ENCODE measurements at regions not wholly inside any gene's neighbourhood (a gene's known extent, or its start where the extent isn't known, plus 50 kb on each side); places are given as distances from the start of the nearest gene placed in this dataset.

- ChIA-PET POLR2A (ENCODE audit: low non-redundant PET) (no interaction called here), CTCF (no interaction called here)
- H3K27me3 ChIP-seq (replicated peaks; ENCODE audit: insufficient read depth, low read depth, low read length, poor library complexity): peaks cover 5% of the 10 kb centered on the region
- TF ChIP-seq EZH2 (IDR thresholded peaks at IDR 0.05; ENCODE audit: borderline replicate concordance, low read depth, low read length, poor library complexity, severe bottlenecking) (no peak), CTCF (conservative IDR thresholded peaks at IDR 0.05; ENCODE audit: low read depth, low read length) (no peak)
- H3K36me3 ChIP-seq (ENCODE audit: insufficient read depth, low read length, poor library complexity, severe bottlenecking): no peaks in the 10 kb centered on the region
- no peak for DNase-seq (ENCODE audit: low spot score)
- H3K9me3 ChIP-seq (ENCODE audit: low read depth, low read length, poor library complexity, severe bottlenecking): no peaks in the 10 kb centered on the region
- no peak overlapping the region for H3K4me3 ChIP-seq (ENCODE audit: low read depth, low read length, poor library complexity, severe bottlenecking)
- H3K27ac ChIP-seq (ENCODE audit: low read depth, low read length, poor library complexity, severe bottlenecking): no peak overlapping the region
- no TSS peak for BruUV-seq (replicated peaks)
- intact Hi-C loops (cut with micrococcal nuclease; ENCODE audit: unreplicated experiment): no loop called here
- no peaks in the 10 kb centered on the region for H3K4me1 ChIP-seq (ENCODE audit: insufficient read depth, low read length, poor library complexity, severe bottlenecking)
Observed at GRCh38 chr11:103591554-103591953, 444.9 kb upstream of the DDI1 start.

- H3K9me3 ChIP-seq (ENCODE audit: low read depth, low read length, poor library complexity, severe bottlenecking): no peaks in the 10 kb centered on the region
- CTCF ChIA-PET: interaction anchor here (0.6 kb wide), 1 partner anchor 67 kb away, joined by 3 read pairs; no protein-coding TSS in a partner anchor
- H3K36me3 ChIP-seq (ENCODE audit: insufficient read depth, low read length, poor library complexity, severe bottlenecking): no peaks in the 10 kb centered on the region
- no peak for DNase-seq (ENCODE audit: low spot score)
- H3K27ac ChIP-seq (ENCODE audit: low read depth, low read length, poor library complexity, severe bottlenecking): no peak overlapping the region
- intact Hi-C loops (cut with micrococcal nuclease; ENCODE audit: unreplicated experiment): no loop called here
- no peaks in the 10 kb centered on the region for H3K4me1 ChIP-seq (ENCODE audit: insufficient read depth, low read length, poor library complexity, severe bottlenecking)
- no peak overlapping the region for H3K4me3 ChIP-seq (ENCODE audit: low read depth, low read length, poor library complexity, severe bottlenecking)
- TF ChIP-seq EZH2 (IDR thresholded peaks at IDR 0.05; ENCODE audit: borderline replicate concordance, low read depth, low read length, poor library complexity, severe bottlenecking) (no peak), CTCF (conservative IDR thresholded peaks at IDR 0.05; ENCODE audit: low read depth, low read length) (no peak)
- peaks cover 26% of the 10 kb centered on the region for H3K27me3 ChIP-seq (replicated peaks; ENCODE audit: insufficient read depth, low read depth, low read length, poor library complexity)
- POLR2A ChIA-PET (ENCODE audit: low non-redundant PET): no interaction called here
- BruUV-seq (replicated peaks): no TSS peak
Observed at GRCh38 chr11:103594283-103594682, 442.2 kb upstream of the DDI1 start.

DNA sequence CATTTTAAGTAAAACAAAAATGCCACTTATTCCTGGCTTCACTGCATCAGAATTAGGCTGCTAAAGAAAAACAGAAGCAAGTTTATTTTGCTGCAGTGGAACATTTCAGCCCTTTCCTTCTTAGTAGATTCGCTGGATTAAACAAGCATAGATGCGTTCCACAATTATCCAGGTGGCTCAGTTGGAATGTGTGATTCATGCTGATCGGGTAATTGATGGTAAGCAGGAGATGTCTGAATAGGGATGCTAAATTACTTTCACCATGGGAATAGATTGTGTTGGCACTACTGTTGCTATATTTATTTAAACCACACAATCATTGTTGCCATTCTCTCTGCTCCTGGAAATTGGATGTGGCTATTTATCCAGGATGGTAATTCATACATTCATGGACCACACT, 440.1 kb upstream of the DDI1 start:
- H3K4me3 ChIP-seq (ENCODE audit: low read depth, low read length, poor library complexity, severe bottlenecking): no peak overlapping the region
- intact Hi-C loops (cut with micrococcal nuclease; ENCODE audit: unreplicated experiment): no loop called here
- no peak for TF ChIP-seq EZH2 (IDR thresholded peaks at IDR 0.05; ENCODE audit: borderline replicate concordance, low read depth, low read length, poor library complexity, severe bottlenecking)
- TF ChIP-seq CTCF (conservative IDR thresholded peaks at IDR 0.05; ENCODE audit: low read depth, low read length): no peak
- peaks cover 44% of the 10 kb centered on the region for H3K27me3 ChIP-seq (replicated peaks; ENCODE audit: insufficient read depth, low read depth, low read length, poor library complexity)
- ChIA-PET POLR2A (ENCODE audit: low non-redundant PET) (no interaction called here), CTCF (no interaction called here)
- no peaks in the 10 kb centered on the region for H3K9me3 ChIP-seq (ENCODE audit: low read depth, low read length, poor library complexity, severe bottlenecking)
- BruUV-seq (replicated peaks): no TSS peak
- no peaks in the 10 kb centered on the region for H3K4me1 ChIP-seq (ENCODE audit: insufficient read depth, low read length, poor library complexity, severe bottlenecking)
- H3K36me3 ChIP-seq (ENCODE audit: insufficient read depth, low read length, poor library complexity, severe bottlenecking): no peaks in the 10 kb centered on the region
- H3K27ac ChIP-seq (ENCODE audit: low read depth, low read length, poor library complexity, severe bottlenecking): no peak overlapping the region
- DNase-seq (ENCODE audit: low spot score): no peak

Measured in A673 (cell line).